ENCODE measurements at regions not wholly inside any gene's neighbourhood (a gene's known extent, or its start where the extent isn't known, plus 50 kb on each side); places are given as distances from the start of the nearest gene placed in this dataset.
"Not testable (repeated sequence)": the region's sequence is repeated elsewhere in the genome, so short reads cannot be mapped to it uniquely, and the experiment has no call there.

GRCh38 chr11:28966951-28967350, 858.8 kb downstream of the METTL15 start:
- DNase-seq: no peak

GRCh38 chr11:28965819-28966218, 857.6 kb downstream of the METTL15 start:
- DNase-seq: no peak

GRCh38 chr11:28964811-28965210, 856.6 kb downstream of the METTL15 start:
- DNase-seq: no peak

GRCh38 chr11:28963187-28963586, 855.0 kb downstream of the METTL15 start:
- no peak for DNase-seq

- DNase-seq: no peak
Observed at GRCh38 chr11:28962502-28962901, 854.3 kb downstream of the METTL15 start.

DNA sequence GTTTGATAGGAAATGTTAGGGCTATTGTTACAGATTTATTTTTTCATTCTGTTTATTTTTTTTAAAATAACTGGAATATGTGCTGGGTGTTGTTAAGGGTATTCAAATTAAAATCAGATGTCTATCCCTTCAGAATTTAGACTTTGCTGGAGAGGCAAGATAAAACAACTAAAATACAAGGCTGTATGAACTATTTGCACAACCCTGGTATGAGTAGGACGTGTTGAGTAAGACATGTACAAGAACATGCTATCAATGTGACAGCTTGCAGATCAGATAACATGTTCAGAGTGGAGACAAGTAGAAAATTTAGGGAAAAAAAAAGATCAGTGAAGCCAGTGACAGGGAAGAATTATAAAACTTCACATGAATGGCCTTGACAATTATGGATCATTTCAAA, 853.5 kb downstream of the METTL15 start:
- no peak for DNase-seq

- no peak for DNase-seq
Observed at GRCh38 chr11:28956446-28956845, 848.3 kb downstream of the METTL15 start.

DNA sequence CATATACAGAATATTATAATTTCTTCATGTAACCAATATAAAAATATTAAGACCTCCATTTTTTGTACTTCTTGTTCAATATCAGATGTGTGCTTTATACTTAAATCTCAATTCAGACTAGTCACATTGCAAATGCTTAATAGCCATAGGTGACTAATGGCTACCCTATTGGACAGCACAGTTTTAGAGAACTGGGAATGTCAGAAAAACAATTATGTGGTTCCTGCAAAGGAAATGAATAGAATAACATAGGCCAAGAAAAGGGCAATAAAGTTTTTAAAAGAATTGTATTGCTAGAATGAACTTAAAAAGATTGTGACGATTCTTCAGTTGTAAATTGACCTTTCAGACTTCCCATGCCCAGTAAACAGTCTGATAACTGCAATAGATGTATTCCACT, 843.0 kb downstream of the METTL15 start:
- DNase-seq: no peak

DNA sequence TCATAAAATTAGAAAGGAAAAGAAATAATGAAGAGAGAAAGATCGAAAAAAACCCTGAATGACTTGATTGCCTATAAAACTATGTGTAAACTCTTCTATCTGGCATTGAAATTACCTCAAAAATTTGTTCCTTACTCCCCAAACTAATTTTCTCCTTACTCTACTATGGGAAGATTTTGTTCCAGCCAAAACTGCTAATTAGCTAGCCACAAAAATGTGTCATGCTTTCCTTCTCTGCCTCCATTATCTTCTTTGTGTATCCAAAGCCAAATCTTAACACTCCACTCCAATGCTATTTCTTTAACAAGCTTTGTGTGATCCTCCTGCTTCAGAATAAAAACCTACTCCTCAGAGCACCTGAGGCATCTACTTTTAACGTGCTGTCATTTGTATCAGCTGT, 831.2 kb downstream of the METTL15 start:
- DNase-seq: no peak

GRCh38 chr11:28938091-28938490, 829.9 kb downstream of the METTL15 start:
- DNase-seq: no peak

- DNase-seq: no peak
Observed at GRCh38 chr11:28932940-28933339, 824.8 kb downstream of the METTL15 start.

DNA sequence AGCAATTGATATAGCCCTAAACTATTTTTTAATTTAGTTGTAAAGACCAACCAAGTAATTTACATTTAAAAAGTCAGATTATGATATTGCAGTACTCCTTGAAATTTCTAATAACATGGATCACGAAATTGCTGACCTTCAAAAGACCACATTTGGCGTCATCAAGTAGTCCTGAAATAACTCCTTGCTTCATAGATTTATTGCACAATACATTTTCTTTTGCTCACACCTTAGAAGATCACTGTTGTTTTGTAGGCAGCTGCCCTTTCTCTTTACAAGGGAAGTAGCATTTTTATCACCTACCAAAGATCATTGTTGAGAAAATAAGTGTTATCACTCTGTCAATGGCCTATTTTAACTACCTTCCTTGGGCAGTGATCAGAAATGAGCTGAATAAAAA, 815.8 kb downstream of the METTL15 start:
- DNase-seq: no peak

GRCh38 chr11:28922386-28922981, 814.3 kb downstream of the METTL15 start:
- no peak for DNase-seq

DNA sequence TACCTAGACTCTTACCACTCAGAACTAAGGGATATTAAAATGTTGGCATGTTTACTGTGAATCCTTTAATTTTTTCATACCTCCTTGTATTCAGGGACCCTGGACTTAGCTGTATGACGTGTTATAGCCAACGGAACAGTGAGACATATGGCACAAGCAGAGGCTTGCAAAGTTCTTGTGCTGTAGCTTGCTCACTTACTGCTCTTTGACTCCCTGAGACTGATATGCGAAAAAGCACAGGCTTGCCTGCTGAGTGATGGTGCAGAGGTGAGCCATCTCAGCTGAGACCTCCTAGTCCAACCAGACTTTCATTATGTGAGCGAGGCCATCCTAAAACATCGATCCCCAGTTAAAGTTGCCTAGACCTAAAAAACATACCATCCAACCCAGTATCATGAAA, 811.0 kb downstream of the METTL15 start:
- no peak for DNase-seq

- no peak for DNase-seq
Observed at GRCh38 chr11:28913883-28914282, 805.7 kb downstream of the METTL15 start.

GRCh38 chr11:28911829-28912228, 803.6 kb downstream of the METTL15 start:
- no peak for DNase-seq

- no peak for DNase-seq
Observed at GRCh38 chr11:28910926-28911325, 802.7 kb downstream of the METTL15 start.

- DNase-seq: no peak
Observed at GRCh38 chr11:28903716-28904115, 795.5 kb downstream of the METTL15 start.

DNA sequence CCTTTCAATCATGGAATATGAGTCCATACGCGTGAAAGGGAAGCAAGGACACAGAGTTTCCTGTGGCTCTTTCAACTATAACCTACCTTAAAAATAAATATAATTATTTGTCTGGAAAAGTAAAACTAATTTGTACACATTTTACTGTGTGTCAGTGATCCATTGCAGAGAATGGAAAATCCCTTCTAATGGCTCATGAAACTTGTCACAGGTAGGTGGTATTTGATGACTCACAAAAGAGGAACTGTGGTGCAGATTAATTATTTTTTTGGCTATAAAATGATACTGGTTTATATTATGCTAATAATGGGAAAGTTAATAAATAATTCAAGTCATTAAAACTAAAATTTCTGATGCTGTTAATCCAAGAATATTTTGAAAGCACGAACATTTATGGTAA, 792.2 kb downstream of the METTL15 start:
- DNase-seq: no peak

GRCh38 chr11:28899706-28900105, 791.5 kb downstream of the METTL15 start:
- DNase-seq: no peak

GRCh38 chr11:28890601-28891040, 782.4 kb downstream of the METTL15 start:
- not testable (repeated sequence) for DNase-seq

DNA sequence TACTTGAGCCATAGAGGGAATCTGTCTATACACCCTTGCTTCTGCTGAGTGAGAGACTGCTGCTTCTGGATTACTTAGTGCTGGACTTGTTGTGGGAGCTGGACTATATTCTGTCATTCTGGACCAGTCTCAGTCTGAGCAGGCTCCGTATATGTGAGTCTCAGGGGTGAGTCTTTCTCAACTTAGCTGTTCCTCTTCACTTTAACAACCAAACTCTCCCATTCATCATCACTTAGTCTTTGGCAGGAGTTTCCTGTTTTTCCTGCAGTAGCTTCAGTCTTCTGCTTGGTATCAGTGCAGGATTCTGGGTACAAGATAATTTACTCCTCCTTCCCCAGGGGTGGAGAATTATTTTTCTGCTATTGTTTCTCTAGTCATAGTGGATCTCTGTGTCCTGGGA, 779.5 kb downstream of the METTL15 start:
- no peak for DNase-seq

DNA sequence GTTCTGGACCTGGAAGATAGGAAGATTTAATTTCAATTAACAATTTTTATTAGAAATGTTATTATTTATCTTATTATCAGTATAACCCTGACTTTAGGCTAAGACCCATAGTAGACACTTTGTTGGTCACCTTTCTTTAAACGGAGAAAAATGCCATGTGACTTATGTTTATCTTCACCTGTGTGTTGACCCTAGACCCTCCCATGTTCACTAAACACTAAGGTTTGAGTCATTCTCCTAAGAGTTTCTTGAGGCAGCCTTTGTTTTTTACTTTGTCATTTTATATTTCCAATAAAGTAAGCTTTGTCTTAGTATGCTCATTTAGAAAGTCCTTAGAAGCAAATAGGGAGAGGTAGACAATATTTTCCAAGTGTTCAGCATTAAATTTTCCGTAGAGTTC, 771.7 kb downstream of the METTL15 start:
- no peak for DNase-seq

DNA sequence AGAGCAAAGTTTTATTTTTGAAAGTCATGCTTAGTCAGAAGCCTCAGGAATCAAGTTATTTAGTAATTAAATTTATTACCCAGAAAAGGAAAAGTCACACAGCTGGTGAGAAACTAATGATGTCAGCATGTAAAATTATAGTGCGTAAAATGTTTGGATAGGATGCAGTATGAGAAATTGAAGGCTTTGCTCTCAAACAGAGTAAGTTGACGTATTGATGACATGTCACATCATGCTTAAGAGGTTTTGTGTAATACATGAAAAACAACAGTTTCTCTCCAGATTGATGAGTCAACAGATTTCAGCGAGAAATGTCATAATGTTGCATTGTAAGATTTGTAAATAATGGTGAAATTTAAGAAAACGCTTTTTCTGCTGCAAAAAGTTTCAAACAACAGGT, 769.8 kb downstream of the METTL15 start:
- DNase-seq: no peak

DNA sequence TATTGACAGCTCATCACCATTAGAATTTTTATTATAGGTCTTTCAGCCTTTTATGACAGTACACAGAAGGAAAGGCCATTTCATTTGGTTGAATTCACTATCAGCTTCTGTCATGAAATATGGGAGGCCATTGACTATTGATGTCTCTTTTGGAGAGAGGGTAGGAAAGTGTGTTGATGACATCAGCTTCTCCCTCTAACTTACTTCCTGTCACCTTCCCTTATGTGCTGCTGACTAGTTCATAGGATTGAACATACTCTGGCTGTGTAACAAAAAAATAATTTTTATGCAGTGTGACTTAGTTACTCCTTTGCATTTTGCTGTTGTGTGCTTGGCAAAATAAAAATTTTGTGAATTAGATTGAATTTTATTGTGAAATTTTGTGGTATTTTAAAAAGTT, 769.2 kb downstream of the METTL15 start:
- DNase-seq: no peak

GRCh38 chr11:28874706-28875105, 766.5 kb downstream of the METTL15 start:
- DNase-seq: no peak
